ENCODE measurements at regions not wholly inside any gene's neighbourhood (a gene's known extent, or its start where the extent isn't known, plus 50 kb on each side); places are given as distances from the start of the nearest gene placed in this dataset.

GRCh38 chr9:3137347-3137695 is 293.4 kb upstream of the PUM3 start:
- TF ChIP-seq, protein P1, sequence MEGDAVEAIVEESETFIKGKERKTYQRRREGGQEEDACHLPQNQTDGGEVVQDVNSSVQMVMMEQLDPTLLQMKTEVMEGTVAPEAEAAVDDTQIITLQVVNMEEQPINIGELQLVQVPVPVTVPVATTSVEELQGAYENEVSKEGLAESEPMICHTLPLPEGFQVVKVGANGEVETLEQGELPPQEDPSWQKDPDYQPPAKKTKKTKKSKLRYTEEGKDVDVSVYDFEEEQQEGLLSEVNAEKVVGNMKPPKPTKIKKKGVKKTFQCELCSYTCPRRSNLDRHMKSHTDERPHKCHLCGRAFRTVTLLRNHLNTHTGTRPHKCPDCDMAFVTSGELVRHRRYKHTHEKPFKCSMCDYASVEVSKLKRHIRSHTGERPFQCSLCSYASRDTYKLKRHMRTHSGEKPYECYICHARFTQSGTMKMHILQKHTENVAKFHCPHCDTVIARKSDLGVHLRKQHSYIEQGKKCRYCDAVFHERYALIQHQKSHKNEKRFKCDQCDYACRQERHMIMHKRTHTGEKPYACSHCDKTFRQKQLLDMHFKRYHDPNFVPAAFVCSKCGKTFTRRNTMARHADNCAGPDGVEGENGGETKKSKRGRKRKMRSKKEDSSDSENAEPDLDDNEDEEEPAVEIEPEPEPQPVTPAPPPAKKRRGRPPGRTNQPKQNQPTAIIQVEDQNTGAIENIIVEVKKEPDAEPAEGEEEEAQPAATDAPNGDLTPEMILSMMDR (IDR thresholded peaks at IDR 0.05), result no peak
- H3K4me1 ChIP-seq, result no peaks in the 10 kb centered on the region
- DNase-seq, result no peak
- H3K27me3 ChIP-seq, result no peaks in the 10 kb centered on the region
- H3K4me3 ChIP-seq, result no peak overlapping the region
- intact Hi-C loops (cut with DNase I), result no loop called here
- no peaks in the 10 kb centered on the region for H3K36me3 ChIP-seq
- H3K9me3 ChIP-seq, result no peaks in the 10 kb centered on the region
- no peak overlapping the region for H3K27ac ChIP-seq
- H3K9ac ChIP-seq (ENCODE audit: low read depth in 2 of 2, low read length in 2 of 2), result no peak overlapping the region

DNA sequence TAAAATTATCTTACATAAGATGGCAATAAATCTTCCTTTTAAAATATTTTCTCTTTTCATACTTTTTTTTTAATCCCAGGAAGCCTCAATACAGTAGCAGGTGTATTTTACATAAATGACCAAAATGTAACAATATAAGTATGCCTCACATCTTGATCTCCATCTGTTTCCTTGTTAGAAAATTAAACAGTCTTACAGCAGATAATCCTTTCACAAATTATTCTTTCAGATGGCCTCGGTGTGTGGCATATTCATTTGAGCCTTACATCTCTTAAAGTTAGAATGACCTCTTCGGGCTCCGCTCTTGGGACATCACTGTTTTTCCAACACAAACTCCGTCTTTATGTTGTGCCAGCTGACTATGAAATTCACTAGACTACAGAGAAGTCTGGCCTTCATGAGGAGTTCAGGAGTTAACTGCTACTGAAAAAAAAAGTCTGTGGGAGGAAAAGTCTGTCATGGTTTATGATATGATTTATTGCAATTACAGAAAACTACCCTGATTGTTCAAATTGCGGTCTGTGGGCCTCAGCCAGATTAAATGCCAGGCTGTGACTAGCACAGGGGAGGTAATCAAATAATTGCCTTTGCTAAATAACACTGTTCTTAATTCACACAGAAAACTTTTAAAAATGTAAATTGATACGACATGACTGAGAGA is 292.9 kb upstream of the PUM3 start:
- intact Hi-C loops (cut with DNase I), result no loop called here
- H3K27me3 ChIP-seq, result no peaks in the 10 kb centered on the region
- H3K4me3 ChIP-seq, result no peak overlapping the region
- TF ChIP-seq, protein P1 (IDR thresholded peaks at IDR 0.05), result no peak
- DNase-seq, result no peak
- H3K4me1 ChIP-seq, result no peaks in the 10 kb centered on the region
- H3K9ac ChIP-seq (ENCODE audit: low read depth in 2 of 2, low read length in 2 of 2), result no peak overlapping the region
- H3K9me3 ChIP-seq, result no peaks in the 10 kb centered on the region
- H3K36me3 ChIP-seq, result no peaks in the 10 kb centered on the region
- H3K27ac ChIP-seq, result no peak overlapping the region

GRCh38 chr9:3136230-3136629 is 292.3 kb upstream of the PUM3 start:
- TF ChIP-seq, protein P1 (IDR thresholded peaks at IDR 0.05), result no peak
- H3K4me3 ChIP-seq, result no peak overlapping the region
- no peaks in the 10 kb centered on the region for H3K4me1 ChIP-seq
- H3K9me3 ChIP-seq, result no peaks in the 10 kb centered on the region
- no peak overlapping the region for H3K27ac ChIP-seq
- no peak for DNase-seq
- intact Hi-C loops (cut with DNase I), result no loop called here
- H3K9ac ChIP-seq (ENCODE audit: low read depth in 2 of 2, low read length in 2 of 2), result no peak overlapping the region
- H3K36me3 ChIP-seq, result no peaks in the 10 kb centered on the region
- H3K27me3 ChIP-seq, result no peaks in the 10 kb centered on the region

DNA sequence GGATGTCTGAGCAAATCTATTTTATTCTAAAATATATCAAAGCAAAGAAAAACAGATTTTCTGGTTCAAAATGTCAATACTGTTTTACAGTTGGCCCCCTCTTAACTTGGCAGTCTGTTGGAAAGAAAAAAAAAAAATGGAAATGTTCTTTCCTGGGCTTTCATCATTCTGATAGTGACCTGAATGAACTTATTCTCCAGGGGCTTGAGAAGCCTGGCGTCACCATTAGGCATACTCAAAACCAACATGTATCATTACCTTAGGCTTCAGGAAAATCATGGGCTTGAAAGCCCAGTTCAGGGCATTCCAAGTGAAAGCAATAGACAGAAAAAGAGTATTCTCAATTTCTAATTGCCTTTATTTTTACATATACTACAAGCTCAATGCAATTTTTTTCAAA is 283.7 kb upstream of the PUM3 start:
- H3K9me3 ChIP-seq, result no peaks in the 10 kb centered on the region
- no peak overlapping the region for H3K9ac ChIP-seq (ENCODE audit: low read depth in 2 of 2, low read length in 2 of 2)
- no peak overlapping the region for H3K4me3 ChIP-seq
- no peaks in the 10 kb centered on the region for H3K36me3 ChIP-seq
- no peaks in the 10 kb centered on the region for H3K4me1 ChIP-seq
- no peak for DNase-seq
- no peaks in the 10 kb centered on the region for H3K27me3 ChIP-seq
- TF ChIP-seq, protein P1 (IDR thresholded peaks at IDR 0.05), result no peak
- H3K27ac ChIP-seq, result no peak overlapping the region
- intact Hi-C loops (cut with DNase I), result no loop called here

DNA sequence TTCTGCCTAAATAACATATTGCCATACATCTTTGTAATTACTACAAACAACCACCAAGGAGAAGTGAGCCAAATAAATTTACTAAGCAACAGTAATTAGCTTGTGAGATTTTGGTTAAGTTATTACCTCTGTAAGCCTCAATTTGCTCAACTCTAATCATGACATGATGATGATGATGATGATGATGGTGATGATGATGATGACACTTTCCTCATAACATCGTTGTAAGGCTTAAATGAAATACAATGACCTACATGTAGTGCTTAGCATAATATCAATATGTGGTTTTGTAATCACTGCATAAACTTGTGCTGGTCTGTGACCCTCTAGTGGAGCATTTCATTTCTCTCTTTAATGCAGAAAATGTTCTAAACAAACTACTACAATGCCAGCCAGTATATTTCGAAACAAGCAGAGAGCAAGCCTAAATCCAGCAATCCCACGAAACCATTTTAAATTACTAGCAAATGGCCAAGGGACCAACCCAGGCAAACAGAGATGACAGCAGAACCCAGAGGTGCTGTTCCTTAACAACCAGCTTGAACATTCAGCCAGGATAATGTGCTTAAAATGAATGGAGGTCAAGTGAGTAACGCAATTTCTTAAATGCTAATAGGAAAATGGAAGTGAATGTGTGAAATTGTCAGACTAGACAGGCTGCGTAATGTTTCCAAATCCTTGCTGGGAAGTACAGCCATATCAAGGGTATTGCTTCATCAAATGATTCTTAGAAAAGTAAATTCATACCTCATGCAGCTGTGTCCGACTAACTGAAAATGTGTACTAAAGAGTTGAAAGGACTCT is 281.9 kb upstream of the PUM3 start:
- TF ChIP-seq, protein P1 (IDR thresholded peaks at IDR 0.05), result no peak

More for the DNA sequence above, 281.9 kb upstream of the PUM3 start:
- intact Hi-C loops (cut with DNase I), result no loop called here
- Histone ChIP-seq H3K36me3 (no peaks in the 10 kb centered on the region), H3K4me1 (no peaks in the 10 kb centered on the region), H3K9ac (ENCODE audit: low read depth in 2 of 2, low read length in 2 of 2) (no peak overlapping the region), H3K9me3 (no peaks in the 10 kb centered on the region), H3K27ac (no peak overlapping the region), H3K27me3 (no peaks in the 10 kb centered on the region), H3K4me3 (no peak overlapping the region)
- DNase-seq, result no peak

Measured in colonic mucosa (tissue), 4 donors.